ENCODE measurements at regions not wholly inside any gene's neighbourhood (a gene's known extent, or its start where the extent isn't known, plus 50 kb on each side); places are given as distances from the start of the nearest gene placed in this dataset.

DNA sequence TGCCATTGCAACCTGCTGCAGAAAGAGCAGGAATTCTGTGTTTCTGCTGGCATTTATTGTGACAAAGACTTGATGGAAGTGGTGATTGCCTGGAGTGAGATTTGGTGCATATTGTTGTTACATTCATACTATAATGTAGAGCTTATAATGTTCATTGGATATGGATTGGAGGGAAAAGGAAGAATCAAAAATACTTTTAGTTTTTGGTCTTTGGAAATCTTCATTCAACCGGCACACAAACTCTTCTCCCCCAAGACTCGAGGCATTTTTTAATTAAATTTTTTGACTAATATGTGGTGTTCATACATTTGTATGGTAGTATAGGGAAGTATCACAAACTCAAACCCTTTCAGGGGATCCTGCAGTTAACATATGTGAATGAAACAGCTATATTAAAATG lies 380.8 kb downstream of the DOK5 start (continued):
- TF ChIP-seq, protein P1, sequence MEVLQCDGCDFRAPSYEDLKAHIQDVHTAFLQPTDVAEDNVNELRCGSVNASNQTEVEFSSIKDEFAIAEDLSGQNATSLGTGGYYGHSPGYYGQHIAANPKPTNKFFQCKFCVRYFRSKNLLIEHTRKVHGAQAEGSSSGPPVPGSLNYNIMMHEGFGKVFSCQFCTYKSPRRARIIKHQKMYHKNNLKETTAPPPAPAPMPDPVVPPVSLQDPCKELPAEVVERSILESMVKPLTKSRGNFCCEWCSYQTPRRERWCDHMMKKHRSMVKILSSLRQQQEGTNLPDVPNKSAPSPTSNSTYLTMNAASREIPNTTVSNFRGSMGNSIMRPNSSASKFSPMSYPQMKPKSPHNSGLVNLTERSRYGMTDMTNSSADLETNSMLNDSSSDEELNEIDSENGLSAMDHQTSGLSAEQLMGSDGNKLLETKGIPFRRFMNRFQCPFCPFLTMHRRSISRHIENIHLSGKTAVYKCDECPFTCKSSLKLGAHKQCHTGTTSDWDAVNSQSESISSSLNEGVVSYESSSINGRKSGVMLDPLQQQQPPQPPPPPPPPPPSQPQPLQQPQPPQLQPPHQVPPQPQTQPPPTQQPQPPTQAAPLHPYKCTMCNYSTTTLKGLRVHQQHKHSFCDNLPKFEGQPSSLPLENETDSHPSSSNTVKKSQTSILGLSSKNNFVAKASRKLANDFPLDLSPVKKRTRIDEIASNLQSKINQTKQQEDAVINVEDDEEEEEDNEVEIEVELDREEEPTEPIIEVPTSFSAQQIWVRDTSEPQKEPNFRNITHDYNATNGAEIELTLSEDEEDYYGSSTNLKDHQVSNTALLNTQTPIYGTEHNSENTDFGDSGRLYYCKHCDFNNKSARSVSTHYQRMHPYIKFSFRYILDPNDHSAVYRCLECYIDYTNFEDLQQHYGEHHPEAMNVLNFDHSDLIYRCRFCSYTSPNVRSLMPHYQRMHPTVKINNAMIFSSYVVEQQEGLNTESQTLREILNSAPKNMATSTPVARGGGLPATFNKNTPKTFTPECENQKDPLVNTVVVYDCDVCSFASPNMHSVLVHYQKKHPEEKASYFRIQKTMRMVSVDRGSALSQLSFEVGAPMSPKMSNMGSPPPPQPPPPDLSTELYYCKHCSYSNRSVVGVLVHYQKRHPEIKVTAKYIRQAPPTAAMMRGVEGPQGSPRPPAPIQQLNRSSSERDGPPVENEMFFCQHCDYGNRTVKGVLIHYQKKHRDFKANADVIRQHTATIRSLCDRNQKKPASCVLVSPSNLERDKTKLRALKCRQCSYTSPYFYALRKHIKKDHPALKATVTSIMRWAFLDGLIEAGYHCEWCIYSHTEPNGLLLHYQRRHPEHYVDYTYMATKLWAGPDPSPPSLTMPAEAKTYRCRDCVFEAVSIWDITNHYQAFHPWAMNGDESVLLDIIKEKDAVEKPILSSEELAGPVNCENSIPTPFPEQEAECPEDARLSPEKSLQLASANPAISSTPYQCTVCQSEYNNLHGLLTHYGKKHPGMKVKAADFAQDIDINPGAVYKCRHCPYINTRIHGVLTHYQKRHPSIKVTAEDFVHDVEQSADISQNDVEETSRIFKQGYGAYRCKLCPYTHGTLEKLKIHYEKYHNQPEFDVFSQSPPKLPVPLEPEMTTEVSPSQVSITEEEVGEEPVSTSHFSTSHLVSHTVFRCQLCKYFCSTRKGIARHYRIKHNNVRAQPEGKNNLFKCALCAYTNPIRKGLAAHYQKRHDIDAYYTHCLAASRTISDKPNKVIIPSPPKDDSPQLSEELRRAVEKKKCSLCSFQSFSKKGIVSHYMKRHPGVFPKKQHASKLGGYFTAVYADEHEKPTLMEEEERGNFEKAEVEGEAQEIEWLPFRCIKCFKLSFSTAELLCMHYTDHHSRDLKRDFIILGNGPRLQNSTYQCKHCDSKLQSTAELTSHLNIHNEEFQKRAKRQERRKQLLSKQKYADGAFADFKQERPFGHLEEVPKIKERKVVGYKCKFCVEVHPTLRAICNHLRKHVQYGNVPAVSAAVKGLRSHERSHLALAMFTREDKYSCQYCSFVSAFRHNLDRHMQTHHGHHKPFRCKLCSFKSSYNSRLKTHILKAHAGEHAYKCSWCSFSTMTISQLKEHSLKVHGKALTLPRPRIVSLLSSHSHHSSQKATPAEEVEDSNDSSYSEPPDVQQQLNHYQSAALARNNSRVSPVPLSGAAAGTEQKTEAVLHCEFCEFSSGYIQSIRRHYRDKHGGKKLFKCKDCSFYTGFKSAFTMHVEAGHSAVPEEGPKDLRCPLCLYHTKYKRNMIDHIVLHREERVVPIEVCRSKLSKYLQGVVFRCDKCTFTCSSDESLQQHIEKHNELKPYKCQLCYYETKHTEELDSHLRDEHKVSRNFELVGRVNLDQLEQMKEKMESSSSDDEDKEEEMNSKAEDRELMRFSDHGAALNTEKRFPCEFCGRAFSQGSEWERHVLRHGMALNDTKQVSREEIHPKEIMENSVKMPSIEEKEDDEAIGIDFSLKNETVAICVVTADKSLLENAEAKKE (CRISPR knock-in tag; IDR thresholded peaks at IDR 0.05): no peak
- TF ChIP-seq, protein P2, sequence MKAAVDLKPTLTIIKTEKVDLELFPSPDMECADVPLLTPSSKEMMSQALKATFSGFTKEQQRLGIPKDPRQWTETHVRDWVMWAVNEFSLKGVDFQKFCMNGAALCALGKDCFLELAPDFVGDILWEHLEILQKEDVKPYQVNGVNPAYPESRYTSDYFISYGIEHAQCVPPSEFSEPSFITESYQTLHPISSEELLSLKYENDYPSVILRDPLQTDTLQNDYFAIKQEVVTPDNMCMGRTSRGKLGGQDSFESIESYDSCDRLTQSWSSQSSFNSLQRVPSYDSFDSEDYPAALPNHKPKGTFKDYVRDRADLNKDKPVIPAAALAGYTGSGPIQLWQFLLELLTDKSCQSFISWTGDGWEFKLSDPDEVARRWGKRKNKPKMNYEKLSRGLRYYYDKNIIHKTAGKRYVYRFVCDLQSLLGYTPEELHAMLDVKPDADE (IDR thresholded peaks at IDR 0.05): no peak

DNA sequence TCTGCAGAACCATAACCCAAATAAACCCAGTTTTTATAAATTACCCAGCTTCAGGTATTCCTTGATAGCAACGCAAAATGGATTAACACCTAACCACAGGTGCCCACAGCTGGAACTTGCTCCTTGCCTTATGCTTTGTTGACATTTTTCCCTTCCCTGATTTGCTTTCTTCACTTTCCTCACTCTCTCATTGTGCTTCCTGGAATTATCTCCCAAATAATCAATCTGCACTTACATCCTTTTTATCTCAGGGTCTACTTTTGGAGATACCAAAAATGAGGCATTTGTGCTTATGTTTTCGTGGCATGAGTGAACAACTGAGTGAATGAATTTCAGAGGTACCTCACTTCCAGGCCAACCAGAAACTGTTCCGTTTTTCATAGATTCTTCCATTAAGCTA lies 374.3 kb downstream of the DOK5 start:
- peaks cover 97% of the 10 kb centered on the region for H3K9me3 Mint-ChIP-seq
- H3K4me1 Mint-ChIP-seq: no peaks in the 10 kb centered on the region
- H3K27ac Mint-ChIP-seq: no peak overlapping the region
- TF ChIP-seq EZH2phosphoT487 (IDR thresholded peaks at IDR 0.05; ENCODE audit: unreplicated experiment) (no peak), NANOG (IDR thresholded peaks at IDR 0.05; ENCODE audit: borderline replicate concordance) (no peak), STAT1 (IDR thresholded peaks at IDR 0.05; ENCODE audit: unreplicated experiment) (no peak), CREB1 (CRISPR knock-in tag; IDR thresholded peaks at IDR 0.05; ENCODE audit: low read depth) (no peak)
- TF ChIP-seq, protein P1 (CRISPR knock-in tag; IDR thresholded peaks at IDR 0.05): no peak
- TF ChIP-seq, protein P3, sequence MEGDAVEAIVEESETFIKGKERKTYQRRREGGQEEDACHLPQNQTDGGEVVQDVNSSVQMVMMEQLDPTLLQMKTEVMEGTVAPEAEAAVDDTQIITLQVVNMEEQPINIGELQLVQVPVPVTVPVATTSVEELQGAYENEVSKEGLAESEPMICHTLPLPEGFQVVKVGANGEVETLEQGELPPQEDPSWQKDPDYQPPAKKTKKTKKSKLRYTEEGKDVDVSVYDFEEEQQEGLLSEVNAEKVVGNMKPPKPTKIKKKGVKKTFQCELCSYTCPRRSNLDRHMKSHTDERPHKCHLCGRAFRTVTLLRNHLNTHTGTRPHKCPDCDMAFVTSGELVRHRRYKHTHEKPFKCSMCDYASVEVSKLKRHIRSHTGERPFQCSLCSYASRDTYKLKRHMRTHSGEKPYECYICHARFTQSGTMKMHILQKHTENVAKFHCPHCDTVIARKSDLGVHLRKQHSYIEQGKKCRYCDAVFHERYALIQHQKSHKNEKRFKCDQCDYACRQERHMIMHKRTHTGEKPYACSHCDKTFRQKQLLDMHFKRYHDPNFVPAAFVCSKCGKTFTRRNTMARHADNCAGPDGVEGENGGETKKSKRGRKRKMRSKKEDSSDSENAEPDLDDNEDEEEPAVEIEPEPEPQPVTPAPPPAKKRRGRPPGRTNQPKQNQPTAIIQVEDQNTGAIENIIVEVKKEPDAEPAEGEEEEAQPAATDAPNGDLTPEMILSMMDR (conservative IDR thresholded peaks at IDR 0.05; ENCODE audit: low read depth in 2 of 2): no peak

More for the DNA sequence above, 374.3 kb downstream of the DOK5 start:
- Histone ChIP-seq H4K20me1 (replicated peaks; ENCODE audit: insufficient read depth) (no peaks in the 10 kb centered on the region), H3K4me3 (no peak overlapping the region), H3K4me2 (no peak overlapping the region), H3F3A (replicated peaks; ENCODE audit: low read depth) (no peaks in the 10 kb centered on the region), H3K27ac (ENCODE audit: low read depth) (no peak overlapping the region), H3K9me2 (ENCODE audit: insufficient read depth) (no peaks in the 10 kb centered on the region), H3K27me3 (ENCODE audit: insufficient read depth) (no peaks in the 10 kb centered on the region), H3K36me3 (ENCODE audit: insufficient read depth) (peaks cover 21% of the 10 kb centered on the region), H3K79me2 (replicated peaks; ENCODE audit: insufficient read depth) (no peaks in the 10 kb centered on the region), H2AFZ (no peak overlapping the region), H3K4me1 (ENCODE audit: insufficient read depth) (no peaks in the 10 kb centered on the region)
- ATAC-seq: no peak
- H3K36me3 Mint-ChIP-seq (ENCODE audit: low read depth): peaks cover 41% of the 10 kb centered on the region
- H3K27me3 Mint-ChIP-seq (ENCODE audit: insufficient read depth, low read depth, poor library complexity): peaks cover 5% of the 10 kb centered on the region
- H3K4me3 Mint-ChIP-seq: no peak overlapping the region
- DNase-seq (ENCODE audit: low spot score): no peak

Measured in GM23338 (cell line).